ENCODE measurements at regions not wholly inside any gene's neighbourhood (a gene's known extent, or its start where the extent isn't known, plus 50 kb on each side); places are given as distances from the start of the nearest gene placed in this dataset.

DNA sequence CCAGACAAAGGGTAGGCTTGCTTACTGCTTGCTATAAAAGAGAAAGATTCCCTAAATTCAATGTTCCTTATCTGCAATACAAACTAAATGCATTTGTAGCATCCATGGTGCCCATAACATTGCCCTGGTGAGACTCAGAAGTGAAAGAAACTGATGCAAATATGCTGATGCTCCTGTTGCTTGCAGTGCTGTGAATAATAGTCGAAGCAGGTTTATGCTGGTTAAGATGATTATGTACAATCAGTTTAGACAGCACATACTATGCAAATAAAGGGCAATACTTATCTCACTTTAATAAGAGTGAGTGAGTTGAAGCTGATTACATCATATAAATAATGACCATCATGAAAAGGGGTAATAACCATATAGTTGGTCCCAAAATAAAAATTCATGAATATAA lies 215.5 kb downstream of the SNCAIP start:
- ChIA-PET CTCF (no interaction called here), POLR2A (no interaction called here)
- TF ChIP-seq, protein P1, sequence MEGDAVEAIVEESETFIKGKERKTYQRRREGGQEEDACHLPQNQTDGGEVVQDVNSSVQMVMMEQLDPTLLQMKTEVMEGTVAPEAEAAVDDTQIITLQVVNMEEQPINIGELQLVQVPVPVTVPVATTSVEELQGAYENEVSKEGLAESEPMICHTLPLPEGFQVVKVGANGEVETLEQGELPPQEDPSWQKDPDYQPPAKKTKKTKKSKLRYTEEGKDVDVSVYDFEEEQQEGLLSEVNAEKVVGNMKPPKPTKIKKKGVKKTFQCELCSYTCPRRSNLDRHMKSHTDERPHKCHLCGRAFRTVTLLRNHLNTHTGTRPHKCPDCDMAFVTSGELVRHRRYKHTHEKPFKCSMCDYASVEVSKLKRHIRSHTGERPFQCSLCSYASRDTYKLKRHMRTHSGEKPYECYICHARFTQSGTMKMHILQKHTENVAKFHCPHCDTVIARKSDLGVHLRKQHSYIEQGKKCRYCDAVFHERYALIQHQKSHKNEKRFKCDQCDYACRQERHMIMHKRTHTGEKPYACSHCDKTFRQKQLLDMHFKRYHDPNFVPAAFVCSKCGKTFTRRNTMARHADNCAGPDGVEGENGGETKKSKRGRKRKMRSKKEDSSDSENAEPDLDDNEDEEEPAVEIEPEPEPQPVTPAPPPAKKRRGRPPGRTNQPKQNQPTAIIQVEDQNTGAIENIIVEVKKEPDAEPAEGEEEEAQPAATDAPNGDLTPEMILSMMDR (IDR thresholded peaks at IDR 0.05): no peak
- Mint-ChIP-seq H3K27ac (no peak overlapping the region), H3K36me3 (ENCODE audit: low read depth) (no peaks in the 10 kb centered on the region), H3K27me3 (peaks cover 13% of the 10 kb centered on the region), H3K4me1 (peaks cover 3% of the 10 kb centered on the region), H3K9me3 (no peaks in the 10 kb centered on the region), H3K4me3 (no peak overlapping the region)
- DNase-seq (no peak), ATAC-seq (ENCODE audit: low read depth) (no peak)
- intact Hi-C loops (cut with micrococcal nuclease): no loop called here

DNA sequence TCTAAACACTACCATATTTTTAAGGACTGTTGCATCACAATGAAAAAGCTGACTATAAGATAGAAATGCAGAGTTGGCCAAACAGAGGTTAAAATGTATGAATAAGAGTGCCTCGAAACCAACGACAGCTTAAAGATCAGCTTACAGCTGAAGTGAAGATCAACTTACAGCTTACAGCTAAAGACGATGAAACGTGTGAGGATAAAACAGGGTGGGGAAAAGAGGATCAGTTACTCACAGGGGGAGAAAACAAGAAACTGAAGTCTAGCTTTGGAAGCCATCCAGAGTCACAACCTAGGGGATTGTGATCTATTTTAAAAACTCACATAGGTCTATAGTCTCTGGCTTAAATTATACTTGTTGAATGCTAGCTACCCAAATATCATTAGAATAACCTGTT lies 220.0 kb downstream of the SNCAIP start:
- no peak for DNase-seq
- peaks cover 3% of the 10 kb centered on the region for H3K4me1 Mint-ChIP-seq
- peaks cover 14% of the 10 kb centered on the region for H3K27me3 Mint-ChIP-seq
- ChIA-PET CTCF (no interaction called here), POLR2A (no interaction called here)
- no peaks in the 10 kb centered on the region for H3K9me3 Mint-ChIP-seq
- no peak overlapping the region for H3K27ac Mint-ChIP-seq
- TF ChIP-seq, protein P1 (IDR thresholded peaks at IDR 0.05): no peak
- no peak overlapping the region for H3K4me3 Mint-ChIP-seq
- intact Hi-C loops (cut with micrococcal nuclease): no loop called here
- H3K36me3 Mint-ChIP-seq (ENCODE audit: low read depth): no peaks in the 10 kb centered on the region
- no peak for ATAC-seq (ENCODE audit: low read depth)

DNA sequence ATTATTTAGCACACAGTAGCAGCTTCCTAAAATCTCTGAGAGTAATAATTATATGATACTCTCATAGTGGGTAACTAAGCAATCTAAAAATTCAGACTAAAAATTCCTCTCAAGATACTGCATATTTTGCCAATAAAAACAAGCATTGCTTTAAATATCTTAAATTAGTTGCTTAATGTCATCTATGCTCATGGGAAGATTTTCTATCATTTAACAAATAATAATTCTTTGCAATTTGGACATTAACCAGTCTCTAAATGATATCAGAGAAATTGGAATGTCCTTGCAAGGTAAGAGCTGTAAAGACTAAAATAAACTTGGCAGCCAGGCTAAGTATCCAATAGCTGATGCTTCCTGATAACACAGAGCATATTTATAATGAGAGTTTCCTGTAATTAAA lies 221.8 kb downstream of the SNCAIP start:
- intact Hi-C loops (cut with micrococcal nuclease): no loop called here
- POLR2A ChIA-PET: no interaction called here
- CTCF ChIA-PET: interaction anchor here (1.5 kb wide), 1 partner anchor 18 kb away, joined by 3 read pairs; no protein-coding TSS in a partner anchor

DNA sequence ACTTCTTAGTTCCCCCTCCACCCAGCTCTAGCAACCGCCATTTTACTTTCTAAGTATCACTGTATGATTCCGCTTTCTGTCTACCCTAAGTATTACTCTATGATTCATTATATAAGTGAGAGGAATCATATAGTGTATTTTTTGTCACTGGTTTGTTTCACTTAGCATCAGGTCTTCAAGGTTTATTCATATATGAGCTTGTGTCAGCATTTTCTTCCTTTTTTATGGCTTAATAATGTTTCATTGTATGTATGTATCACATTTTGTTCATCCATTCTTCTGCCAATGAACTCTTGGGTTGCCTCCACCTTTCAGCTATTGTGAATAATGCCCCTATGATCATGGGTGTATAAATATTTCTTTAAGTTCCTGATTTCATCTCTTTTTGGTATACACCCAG lies 222.8 kb downstream of the SNCAIP start:
- ChIA-PET POLR2A (no interaction called here), CTCF (no interaction called here)
- DNase-seq (no peak), ATAC-seq (ENCODE audit: low read depth) (no peak)
- Mint-ChIP-seq H3K9me3 (no peaks in the 10 kb centered on the region), H3K4me1 (peaks cover 3% of the 10 kb centered on the region), H3K27me3 (peaks cover 19% of the 10 kb centered on the region), H3K36me3 (ENCODE audit: low read depth) (no peaks in the 10 kb centered on the region), H3K4me3 (no peak overlapping the region), H3K27ac (no peak overlapping the region)
- TF ChIP-seq, protein P1 (IDR thresholded peaks at IDR 0.05): no peak
- intact Hi-C loops (cut with micrococcal nuclease): no loop called here

More for the DNA sequence above, 221.8 kb downstream of the SNCAIP start:
- DNase-seq: no peak
- Mint-ChIP-seq H3K4me3 (no peak overlapping the region), H3K9me3 (no peaks in the 10 kb centered on the region), H3K36me3 (ENCODE audit: low read depth) (no peaks in the 10 kb centered on the region), H3K4me1 (peaks cover 3% of the 10 kb centered on the region), H3K27ac (no peak overlapping the region), H3K27me3 (peaks cover 16% of the 10 kb centered on the region)
- TF ChIP-seq, protein P1 (IDR thresholded peaks at IDR 0.05): no peak
- ATAC-seq (ENCODE audit: low read depth): no peak

DNA sequence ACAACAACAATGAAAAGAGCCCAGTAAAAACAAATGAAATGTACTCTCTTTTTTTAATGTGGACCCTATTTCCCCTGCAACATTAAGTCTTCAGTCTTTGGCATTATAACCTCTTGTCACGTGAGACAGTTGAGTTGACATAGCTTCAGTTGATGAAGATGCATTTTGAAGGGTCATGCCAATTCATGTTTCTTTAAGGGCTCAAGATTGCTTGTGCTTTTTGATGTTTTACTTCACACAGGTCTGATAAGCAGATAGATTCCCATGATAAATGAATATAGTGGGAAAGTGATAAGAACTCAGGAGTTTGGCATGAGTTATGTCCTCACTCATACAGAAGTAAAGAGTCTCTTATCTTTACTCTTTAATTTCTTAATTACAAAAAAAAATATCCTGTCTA lies 229.4 kb downstream of the SNCAIP start:
- H3K27ac Mint-ChIP-seq: no peak overlapping the region
- no peak overlapping the region for H3K4me3 Mint-ChIP-seq
- peaks cover 30% of the 10 kb centered on the region for H3K27me3 Mint-ChIP-seq
- ATAC-seq (ENCODE audit: low read depth): no peak
- no peak for DNase-seq
- no peaks in the 10 kb centered on the region for H3K4me1 Mint-ChIP-seq
- ChIA-PET POLR2A (no interaction called here), CTCF (no interaction called here)
- intact Hi-C loops (cut with micrococcal nuclease): no loop called here
- no peaks in the 10 kb centered on the region for H3K36me3 Mint-ChIP-seq (ENCODE audit: low read depth)
- TF ChIP-seq, protein P1 (IDR thresholded peaks at IDR 0.05): no peak
- no peaks in the 10 kb centered on the region for H3K9me3 Mint-ChIP-seq

Data from activated B cell treated with CpG ODN at 0.5 μM for 24 hours (primary cell).